HG02759 (cell line): ENCODE measurements at regions not wholly inside any gene's neighbourhood (a gene's known extent, or its start where the extent isn't known, plus 50 kb on each side); places are given as distances from the start of the nearest gene placed in this dataset.
"Not testable (repeated sequence)": the region's sequence is repeated elsewhere in the genome, so short reads cannot be mapped to it uniquely, and the experiment has no call there.

Experiments
- ATAC-seq: cut with Tn5 transposase; IDR thresholded peaks from one replicate; pipeline ENCODE4 v1.9.1; 2021; ENCODE audit warnings: mild to moderate bottlenecking, moderate library complexity; ENCODE audit not compliant: unreplicated experiment

DNA sequence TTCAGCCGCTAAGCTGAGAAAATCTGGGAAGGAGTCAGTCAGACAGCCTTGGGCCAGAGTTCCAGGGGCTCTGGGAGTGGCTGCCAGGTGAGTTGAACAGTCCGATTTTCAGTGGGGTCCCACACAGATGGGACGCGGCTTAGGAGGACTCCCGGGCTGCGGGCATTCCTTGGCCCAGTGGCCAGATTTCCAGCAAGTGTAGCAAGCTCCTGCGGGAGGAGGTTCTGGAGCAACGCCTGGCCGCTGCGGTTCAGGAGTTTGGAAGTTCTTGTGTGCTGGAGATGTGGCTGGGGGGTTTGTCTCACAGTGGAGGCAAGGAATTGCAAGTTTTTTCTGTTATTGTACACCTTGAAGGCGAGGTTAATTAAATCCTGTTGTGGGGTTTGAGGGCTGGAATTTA, 1020.1 kb upstream of the MANEA start:
- ATAC-seq: not testable (repeated sequence)

- ATAC-seq: no peak
Measured at GRCh38 chr6:94548201-94548600, 1029.1 kb upstream of the MANEA start.

- no peak for ATAC-seq
Measured at GRCh38 chr6:94535798-94536197, 1041.5 kb upstream of the MANEA start.

- ATAC-seq: no peak
Measured at GRCh38 chr6:94511502-94512088, 1065.7 kb upstream of the MANEA start.

- no peak for ATAC-seq
Measured at GRCh38 chr6:94510877-94511276, 1066.5 kb upstream of the MANEA start.

- ATAC-seq: no peak
Measured at GRCh38 chr6:94501516-94501915, 1075.8 kb upstream of the MANEA start.

- no peak for ATAC-seq
Measured at GRCh38 chr6:94498099-94498498, 1078.7 kb upstream of the EPHA7 start.

DNA sequence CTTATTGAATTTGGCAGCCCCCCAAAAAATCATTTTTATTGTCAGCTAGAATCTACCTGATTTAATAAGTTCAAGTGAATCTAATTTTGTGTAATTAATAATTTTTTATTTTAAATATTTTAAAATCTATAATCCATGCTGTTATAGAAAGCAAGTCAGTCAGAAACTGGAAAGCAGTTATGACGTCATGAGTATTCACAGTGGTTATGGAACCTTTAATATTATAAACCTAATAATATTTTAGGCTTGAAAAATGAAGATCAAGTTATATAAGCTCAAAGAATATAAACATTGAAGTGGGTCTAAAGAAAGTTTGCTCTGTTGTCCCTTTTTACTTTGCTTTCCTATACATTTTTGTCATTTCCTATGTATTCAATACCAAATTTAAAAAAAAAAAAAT, 1075.1 kb upstream of the EPHA7 start:
- no peak for ATAC-seq

DNA sequence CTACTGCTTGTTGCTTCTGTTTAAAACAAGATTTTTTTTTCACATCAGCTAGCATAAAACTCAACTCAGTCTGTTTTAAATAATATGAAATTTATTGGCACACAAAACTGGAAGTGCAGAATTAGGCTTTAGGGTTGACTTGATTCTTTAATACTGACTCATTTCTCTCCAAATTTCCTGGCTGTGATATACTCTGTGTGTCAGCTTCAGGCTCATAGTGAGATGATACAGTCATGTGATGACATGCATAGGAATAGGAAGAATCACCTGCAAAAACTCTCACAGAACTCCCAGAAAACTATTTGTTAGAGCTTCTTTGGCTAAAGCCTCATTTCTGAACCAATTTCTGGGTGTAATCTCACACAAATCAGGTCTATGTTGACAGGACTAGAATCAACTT, 1068.0 kb upstream of the EPHA7 start:
- ATAC-seq: no peak

GRCh38 chr6:94478133-94479005, 1059.0 kb upstream of the EPHA7 start:
- no peak for ATAC-seq

- ATAC-seq: no peak
Measured at GRCh38 chr6:94468830-94469229, 1049.5 kb upstream of the EPHA7 start.

GRCh38 chr6:94464018-94464510, 1044.7 kb upstream of the EPHA7 start:
- ATAC-seq: no peak

DNA sequence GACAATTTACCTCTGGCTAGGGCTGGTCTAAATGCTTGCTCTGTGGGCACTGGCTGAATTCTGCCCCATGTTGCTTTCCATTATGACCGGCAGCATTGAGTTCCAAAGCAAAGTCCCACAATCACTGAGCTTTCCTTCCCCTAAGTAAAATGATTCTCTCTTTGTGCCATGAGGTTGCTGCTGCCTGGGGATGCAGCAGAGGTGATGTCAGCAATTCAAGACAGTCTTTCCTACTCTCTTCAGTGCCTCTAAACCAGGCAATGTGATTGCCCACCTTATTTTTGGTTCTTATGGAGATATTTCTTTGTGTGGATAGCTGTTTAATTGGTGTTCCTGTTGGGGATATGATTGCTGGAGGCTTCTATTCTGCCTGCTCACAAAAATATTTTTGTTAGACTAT, 1043.9 kb upstream of the EPHA7 start:
- no peak for ATAC-seq

DNA sequence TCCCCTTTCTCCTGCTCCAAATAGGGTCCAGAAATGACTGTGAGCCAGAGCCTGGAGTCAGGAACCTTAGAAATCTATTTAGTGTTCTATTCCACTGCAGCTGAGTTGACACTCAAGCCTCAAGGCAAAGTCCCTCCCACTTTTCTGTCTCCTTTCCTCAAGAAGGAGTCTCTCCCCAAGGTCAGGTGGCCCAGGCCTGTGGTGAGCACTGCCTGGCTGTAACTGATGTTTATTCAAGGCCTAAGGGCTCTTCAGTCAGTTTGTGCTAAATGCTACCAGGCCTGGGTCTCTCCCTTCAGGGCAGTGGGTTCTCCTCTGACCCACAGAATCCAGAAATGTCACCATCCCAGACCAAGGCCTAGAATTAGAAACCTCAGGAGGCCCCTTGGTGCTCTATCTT, 1042.9 kb upstream of the EPHA7 start:
- ATAC-seq: no peak

GRCh38 chr6:94456266-94456665, 1036.9 kb upstream of the EPHA7 start:
- ATAC-seq: no peak

- no peak for ATAC-seq
Measured at GRCh38 chr6:94454231-94454630, 1034.9 kb upstream of the EPHA7 start.

GRCh38 chr6:94446120-94446519, 1026.8 kb upstream of the EPHA7 start:
- no peak for ATAC-seq

DNA sequence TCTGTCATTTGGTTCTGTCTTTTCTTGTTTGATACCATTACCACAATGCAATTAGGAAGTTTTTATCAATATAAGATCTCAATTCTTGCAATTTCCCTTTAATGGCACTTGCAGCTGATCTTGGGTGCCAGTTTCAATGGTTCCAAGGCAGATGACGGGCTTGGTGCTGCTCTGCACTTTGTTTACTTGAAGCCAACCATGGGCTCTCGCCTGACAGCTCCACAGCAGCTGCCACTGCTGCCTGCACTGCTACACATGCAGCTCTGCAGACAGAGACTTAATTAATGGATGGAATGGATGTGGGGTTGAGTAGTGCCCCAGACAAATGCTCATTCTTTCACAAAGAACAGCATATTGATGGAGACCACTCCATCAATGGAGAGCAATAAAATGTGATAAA, 1024.3 kb upstream of the EPHA7 start:
- no peak for ATAC-seq

- ATAC-seq: no peak
Measured at GRCh38 chr6:94424692-94425091, 1005.3 kb upstream of the EPHA7 start.

- ATAC-seq: no peak
Measured at GRCh38 chr6:94417363-94417762, 998.0 kb upstream of the EPHA7 start.

DNA sequence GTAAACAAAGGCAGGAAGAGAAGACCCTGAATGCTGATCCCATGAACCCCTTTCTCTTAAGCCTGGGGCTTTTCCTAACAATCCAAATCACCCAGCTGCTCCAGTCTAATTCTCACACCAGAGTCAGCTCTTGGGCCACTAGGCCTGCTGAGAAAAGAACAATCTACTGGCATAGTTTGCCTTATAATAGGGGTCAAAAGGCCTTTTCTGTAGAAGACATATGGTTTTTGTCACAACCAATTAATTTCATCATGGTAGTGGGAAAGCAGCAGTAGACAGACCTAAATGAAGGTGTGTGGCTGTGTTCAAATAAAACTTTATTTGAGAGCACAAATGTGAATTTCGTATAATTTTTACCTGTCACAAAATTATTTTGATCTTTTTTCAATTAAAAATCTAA, 994.7 kb upstream of the EPHA7 start:
- no peak for ATAC-seq

DNA sequence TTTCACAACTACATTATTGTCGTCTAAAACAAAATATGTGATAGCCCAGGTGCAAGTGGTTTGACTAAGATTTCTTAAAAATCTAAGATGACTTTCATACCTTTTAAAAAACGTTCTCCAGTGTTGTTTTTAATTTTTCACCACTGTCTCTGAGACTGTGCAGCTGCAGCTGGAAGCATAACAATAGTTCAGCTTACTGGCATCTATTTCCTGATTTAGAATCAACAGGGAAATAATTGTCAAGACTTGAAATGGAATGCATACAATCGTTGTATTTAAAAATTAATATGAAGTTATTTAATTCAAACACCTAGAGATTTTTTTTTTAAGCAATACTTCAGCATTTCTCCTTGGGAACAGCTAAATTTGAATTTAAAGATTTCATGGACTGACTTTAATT, 982.0 kb upstream of the EPHA7 start:
- ATAC-seq: no peak
